HEK293 (cell line): ENCODE measurements at regions not wholly inside any gene's neighbourhood (a gene's known extent, or its start where the extent isn't known, plus 50 kb on each side); places are given as distances from the start of the nearest gene placed in this dataset.

Experiments used
- CTCF ChIA-PET: fragments of 350-600 bp; formaldehyde crosslinking; extraction: SDS; loops from one replicate; lab custom pipeline; 2021; ENCODE audit warnings: antibody characterized with exemption; lab: Yijun Ruan, JAX
- POLR2A ChIA-PET: fragments of 300-600 bp; formaldehyde crosslinking; extraction: SDS; loops from one replicate; lab custom pipeline; 2020; ENCODE audit warnings: antibody characterized with exemption, inconsistent platforms; lab: Yijun Ruan, JAX
- H3K27ac ChIP-seq: fragments of 200-500 bp; sonication (Bioruptor generic); 2 replicates; pipeline ENCODE4 v1.5.1; 2014; ENCODE audit warnings: low read depth, low read length, control low read depth, inconsistent platforms; ENCODE audit errors: extremely low read depth
- H3K36me3 ChIP-seq, 2 experiments: fragments of 200-500 bp in 1 of 2; sonication (Bioruptor generic) in 1 of 2; 1 replicate in 1 of 2; 2 replicates in 1 of 2; pipeline ENCODE4 v1.5.1; 2014 to 2017; ENCODE audit warnings: inconsistent platforms in 2 of 2, low read length in 2 of 2; ENCODE audit not compliant: control insufficient read depth in 2 of 2, insufficient read depth in 1 of 2
- H3K4me1 ChIP-seq: fragments of 200-500 bp; sonication (Bioruptor generic); 2 replicates; pipeline ENCODE4 v1.5.1; 2014; ENCODE audit warnings: mild to moderate bottlenecking, low read length, inconsistent platforms; ENCODE audit not compliant: control insufficient read depth, insufficient read depth
- H3K4me3 ChIP-seq: 2 replicates; pipeline ENCODE4 v1.5.1; 2011; ENCODE audit warnings: low read depth, mild to moderate bottlenecking, control low read depth, low read length, moderate library complexity
- H3K9me3 ChIP-seq: fragments of 200-500 bp; sonication (Bioruptor generic); 2 replicates; pipeline ENCODE4 v1.5.1; 2014; ENCODE audit warnings: low read depth, low read length, inconsistent platforms; ENCODE audit not compliant: control insufficient read depth, insufficient read depth
- FEZF1 ChIP-seq: fragments of 450-650 bp; formaldehyde crosslinking; IDR thresholded peaks from 2 replicates; pipeline ENCODE4 v1.5.1; 2016; ENCODE audit warnings: missing biosample characterization, missing genetic modification characterization
- MZF1 ChIP-seq: fragments of 450-650 bp; formaldehyde crosslinking; IDR thresholded peaks from 2 replicates; pipeline ENCODE4 v1.5.1; 2017; ENCODE audit warnings: missing biosample characterization, missing genetic modification characterization, borderline replicate concordance
- ZBTB10 ChIP-seq: fragments of 450-650 bp; formaldehyde crosslinking; IDR thresholded peaks from 2 replicates; pipeline ENCODE4 v1.5.1; 2016; ENCODE audit warnings: missing biosample characterization, missing genetic modification characterization
- ZBTB48 ChIP-seq: fragments of 450-650 bp; formaldehyde crosslinking; IDR thresholded peaks from 2 replicates; pipeline ENCODE4 v1.5.1; 2016; ENCODE audit warnings: missing biosample characterization, missing genetic modification characterization
- ZBTB8A ChIP-seq: fragments of 450-650 bp; formaldehyde crosslinking; IDR thresholded peaks from 2 replicates; pipeline ENCODE4 v1.5.1; 2016; ENCODE audit warnings: missing biosample characterization, missing genetic modification characterization
- ZNF23 ChIP-seq: fragments of 450-650 bp; formaldehyde crosslinking; IDR thresholded peaks from 2 replicates; pipeline ENCODE4 v1.5.1; 2016; ENCODE audit warnings: missing biosample characterization, missing genetic modification characterization, borderline replicate concordance
- ZNF280C ChIP-seq: fragments of 450-650 bp; formaldehyde crosslinking; IDR thresholded peaks from 2 replicates; pipeline ENCODE4 v1.5.1; 2016; ENCODE audit warnings: missing biosample characterization, missing genetic modification characterization
- ZNF366 ChIP-seq: fragments of 450-650 bp; formaldehyde crosslinking; conservative IDR thresholded peaks from 2 replicates; pipeline ENCODE4 v1.5.1; 2016; ENCODE audit warnings: missing biosample characterization, missing genetic modification characterization
- ZNF416 ChIP-seq: fragments of 450-650 bp; formaldehyde crosslinking; IDR thresholded peaks from 2 replicates; pipeline ENCODE4 v1.5.1; 2016; ENCODE audit warnings: missing biosample characterization, missing genetic modification characterization
- ZNF544 ChIP-seq: fragments of 450-650 bp; formaldehyde crosslinking; IDR thresholded peaks from 2 replicates; pipeline ENCODE4 v1.5.0; 2017; ENCODE audit warnings: missing biosample characterization, missing genetic modification characterization
- ZNF623 ChIP-seq: fragments of 450-650 bp; formaldehyde crosslinking; IDR thresholded peaks from 2 replicates; pipeline ENCODE4 v1.5.1; 2016; ENCODE audit warnings: missing biosample characterization, missing genetic modification characterization
- ZNF701 ChIP-seq: fragments of 450-650 bp; formaldehyde crosslinking; IDR thresholded peaks from 2 replicates; pipeline ENCODE4 v1.5.1; 2016; ENCODE audit warnings: missing biosample characterization, missing genetic modification characterization
- ZNF707 ChIP-seq: fragments of 450-650 bp; formaldehyde crosslinking; IDR thresholded peaks from 2 replicates; pipeline ENCODE4 v1.5.1; 2016; ENCODE audit warnings: missing biosample characterization, missing genetic modification characterization
- ZNF747 ChIP-seq: fragments of 450-650 bp; formaldehyde crosslinking; IDR thresholded peaks from 2 replicates; pipeline ENCODE4 v1.5.1; 2016; ENCODE audit warnings: missing biosample characterization, missing genetic modification characterization
- ZNF768 ChIP-seq: fragments of 450-650 bp; formaldehyde crosslinking; IDR thresholded peaks from 2 replicates; pipeline ENCODE4 v1.5.1; 2018; ENCODE audit warnings: missing biosample characterization, mild to moderate bottlenecking, missing genetic modification characterization
- ZNF776 ChIP-seq: fragments of 450-650 bp; formaldehyde crosslinking; IDR thresholded peaks from 2 replicates; pipeline ENCODE4 v1.5.0; 2017; ENCODE audit warnings: missing biosample characterization, missing genetic modification characterization, borderline replicate concordance
- ZNF785 ChIP-seq: fragments of 450-650 bp; formaldehyde crosslinking; IDR thresholded peaks from 2 replicates; pipeline ENCODE4 v1.5.1; 2016; ENCODE audit warnings: missing biosample characterization, missing genetic modification characterization
- TF ChIP-seq, protein P1 (sequence below): fragments of 450-650 bp; formaldehyde crosslinking; IDR thresholded peaks from 2 replicates; pipeline ENCODE4 v1.5.1; 2017; ENCODE audit warnings: missing biosample characterization, missing genetic modification characterization
- TF ChIP-seq, protein P2 (sequence below): IDR thresholded peaks from 2 replicates; pipeline ENCODE4 v1.6.1; 2011; ENCODE audit warnings: mild to moderate bottlenecking, low read depth, low read length, borderline replicate concordance

DNA sequence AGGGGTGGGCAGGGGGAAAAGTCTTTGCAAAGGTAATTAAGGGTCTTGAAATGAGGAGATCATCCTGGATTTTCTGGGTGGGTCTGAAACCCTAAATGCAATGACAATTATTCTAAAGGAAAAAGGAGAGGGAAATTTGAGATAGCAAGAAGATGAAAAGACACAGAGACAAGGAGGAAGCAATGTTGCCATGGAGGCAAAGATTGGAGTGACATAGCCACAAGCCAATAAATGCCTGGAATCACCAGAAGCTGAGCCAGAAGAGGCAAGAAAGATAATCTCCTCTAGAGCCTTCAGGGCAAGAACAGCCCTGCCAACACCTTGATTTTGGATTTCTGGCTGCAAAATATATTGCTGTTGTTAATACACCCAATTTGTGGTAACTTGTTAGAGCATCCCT is 1246.3 kb upstream of the PIK3C3 start:
- no peak for TF ChIP-seq ZNF280C
- TF ChIP-seq ZBTB10 (tag by site-specific recombination) = no peak
- no peak for TF ChIP-seq ZNF544 (tag by site-specific recombination)
- TF ChIP-seq ZNF707 (tag by site-specific recombination) = no peak
- TF ChIP-seq, protein P1, sequence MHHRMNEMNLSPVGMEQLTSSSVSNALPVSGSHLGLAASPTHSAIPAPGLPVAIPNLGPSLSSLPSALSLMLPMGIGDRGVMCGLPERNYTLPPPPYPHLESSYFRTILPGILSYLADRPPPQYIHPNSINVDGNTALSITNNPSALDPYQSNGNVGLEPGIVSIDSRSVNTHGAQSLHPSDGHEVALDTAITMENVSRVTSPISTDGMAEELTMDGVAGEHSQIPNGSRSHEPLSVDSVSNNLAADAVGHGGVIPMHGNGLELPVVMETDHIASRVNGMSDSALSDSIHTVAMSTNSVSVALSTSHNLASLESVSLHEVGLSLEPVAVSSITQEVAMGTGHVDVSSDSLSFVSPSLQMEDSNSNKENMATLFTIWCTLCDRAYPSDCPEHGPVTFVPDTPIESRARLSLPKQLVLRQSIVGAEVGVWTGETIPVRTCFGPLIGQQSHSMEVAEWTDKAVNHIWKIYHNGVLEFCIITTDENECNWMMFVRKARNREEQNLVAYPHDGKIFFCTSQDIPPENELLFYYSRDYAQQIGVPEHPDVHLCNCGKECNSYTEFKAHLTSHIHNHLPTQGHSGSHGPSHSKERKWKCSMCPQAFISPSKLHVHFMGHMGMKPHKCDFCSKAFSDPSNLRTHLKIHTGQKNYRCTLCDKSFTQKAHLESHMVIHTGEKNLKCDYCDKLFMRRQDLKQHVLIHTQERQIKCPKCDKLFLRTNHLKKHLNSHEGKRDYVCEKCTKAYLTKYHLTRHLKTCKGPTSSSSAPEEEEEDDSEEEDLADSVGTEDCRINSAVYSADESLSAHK (tag by site-specific recombination) = no peak
- no peak for TF ChIP-seq ZNF747 (tag by site-specific recombination)
- TF ChIP-seq FEZF1 = no peak
- TF ChIP-seq, protein P2, sequence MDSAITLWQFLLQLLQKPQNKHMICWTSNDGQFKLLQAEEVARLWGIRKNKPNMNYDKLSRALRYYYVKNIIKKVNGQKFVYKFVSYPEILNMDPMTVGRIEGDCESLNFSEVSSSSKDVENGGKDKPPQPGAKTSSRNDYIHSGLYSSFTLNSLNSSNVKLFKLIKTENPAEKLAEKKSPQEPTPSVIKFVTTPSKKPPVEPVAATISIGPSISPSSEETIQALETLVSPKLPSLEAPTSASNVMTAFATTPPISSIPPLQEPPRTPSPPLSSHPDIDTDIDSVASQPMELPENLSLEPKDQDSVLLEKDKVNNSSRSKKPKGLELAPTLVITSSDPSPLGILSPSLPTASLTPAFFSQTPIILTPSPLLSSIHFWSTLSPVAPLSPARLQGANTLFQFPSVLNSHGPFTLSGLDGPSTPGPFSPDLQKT = no peak
- no peak for TF ChIP-seq ZNF701 (tag by site-specific recombination)
- TF ChIP-seq ZNF776 = no peak
- no peak for TF ChIP-seq MZF1
- no peak for TF ChIP-seq ZNF623 (tag by site-specific recombination)
- no peak for TF ChIP-seq ZNF416 (tag by site-specific recombination)
- TF ChIP-seq ZBTB8A (tag by site-specific recombination) = no peak
- TF ChIP-seq ZNF768 (tag by site-specific recombination) = no peak
- TF ChIP-seq ZNF785 = no peak
- TF ChIP-seq ZNF366 (tag by site-specific recombination) = no peak
- no peak for TF ChIP-seq ZBTB48 (tag by site-specific recombination)
- Histone ChIP-seq H3K27ac (no peak overlapping the region), H3K4me3 (no peak overlapping the region), H3K4me1 (no peaks in the 10 kb centered on the region), H3K9me3 (no peaks in the 10 kb centered on the region), H3K36me3 (no peaks in the 10 kb centered on the region)
- CTCF ChIA-PET = no interaction called here
- POLR2A ChIA-PET = no interaction called here

DNA sequence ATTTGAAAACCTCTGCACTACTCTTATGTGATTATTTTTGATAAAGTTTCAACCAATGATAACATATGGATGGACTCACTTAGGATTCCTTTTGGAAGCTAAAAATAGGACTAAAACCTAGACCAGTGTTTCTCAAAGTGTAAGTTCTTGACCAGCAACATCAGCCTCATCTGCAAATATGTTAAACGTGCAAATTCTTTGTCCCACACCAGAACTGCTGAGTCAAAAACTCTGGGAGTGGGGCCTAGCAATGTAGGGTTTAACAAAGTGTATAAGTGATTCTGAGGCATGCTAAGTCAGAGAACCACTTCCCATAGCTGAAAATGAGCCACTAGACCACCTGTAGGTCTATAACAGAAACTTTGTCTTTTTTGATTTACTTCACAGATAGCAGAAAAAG is 1247.2 kb upstream of the PIK3C3 start:
- Histone ChIP-seq H3K4me3 (no peak overlapping the region), H3K27ac (no peak overlapping the region), H3K9me3 (no peaks in the 10 kb centered on the region), H3K4me1 (no peaks in the 10 kb centered on the region), H3K36me3 (no peaks in the 10 kb centered on the region)
- TF ChIP-seq ZNF23 (tag by site-specific recombination) = no peak
- ChIA-PET POLR2A (no interaction called here), CTCF (interaction anchor here (0.6 to 0.7 kb wide), 2 partner anchors 36 to 368 kb away, joined by 3 read pairs; no protein-coding TSS in a partner anchor)
